HEK293 (cell line): ENCODE measurements at regions not wholly inside any gene's neighbourhood (a gene's known extent, or its start where the extent isn't known, plus 50 kb on each side); places are given as distances from the start of the nearest gene placed in this dataset.

ENCODE experiments used
- CTCF ChIA-PET: fragments of 350-600 bp; formaldehyde crosslinking; extraction: SDS; loops from one replicate; lab custom pipeline; 2021; ENCODE audit warnings: antibody characterized with exemption; lab: Yijun Ruan, JAX
- POLR2A ChIA-PET: fragments of 300-600 bp; formaldehyde crosslinking; extraction: SDS; loops from one replicate; lab custom pipeline; 2020; ENCODE audit warnings: antibody characterized with exemption, inconsistent platforms; lab: Yijun Ruan, JAX
- H3K27ac ChIP-seq: fragments of 200-500 bp; sonication (Bioruptor generic); 2 replicates; pipeline ENCODE4 v1.5.1; 2014; ENCODE audit warnings: low read depth, low read length, control low read depth, inconsistent platforms; ENCODE audit errors: extremely low read depth
- H3K36me3 ChIP-seq, 2 experiments: fragments of 200-500 bp in 1 of 2; sonication (Bioruptor generic) in 1 of 2; 1 replicate in 1 of 2; 2 replicates in 1 of 2; pipeline ENCODE4 v1.5.1; 2014 to 2017; ENCODE audit warnings: inconsistent platforms in 2 of 2, low read length in 2 of 2; ENCODE audit not compliant: control insufficient read depth in 2 of 2, insufficient read depth in 1 of 2
- H3K4me1 ChIP-seq: fragments of 200-500 bp; sonication (Bioruptor generic); 2 replicates; pipeline ENCODE4 v1.5.1; 2014; ENCODE audit warnings: mild to moderate bottlenecking, low read length, inconsistent platforms; ENCODE audit not compliant: control insufficient read depth, insufficient read depth
- H3K4me3 ChIP-seq: 2 replicates; pipeline ENCODE4 v1.5.1; 2011; ENCODE audit warnings: low read depth, mild to moderate bottlenecking, control low read depth, low read length, moderate library complexity
- H3K9me3 ChIP-seq: fragments of 200-500 bp; sonication (Bioruptor generic); 2 replicates; pipeline ENCODE4 v1.5.1; 2014; ENCODE audit warnings: low read depth, low read length, inconsistent platforms; ENCODE audit not compliant: control insufficient read depth, insufficient read depth
- EGR2 ChIP-seq: fragments of 450-650 bp; formaldehyde crosslinking; IDR thresholded peaks from 2 replicates; pipeline ENCODE4 v1.5.1; 2016; ENCODE audit warnings: low read depth, missing biosample characterization, missing genetic modification characterization
- GFI1B ChIP-seq: fragments of 450-650 bp; formaldehyde crosslinking; IDR thresholded peaks from 2 replicates; pipeline ENCODE4 v1.5.1; 2016; ENCODE audit warnings: missing biosample characterization, missing genetic modification characterization
- HOXC10 ChIP-seq: sonication (generic); formaldehyde crosslinking; IDR thresholded peaks from 2 replicates; pipeline ENCODE4 v1.8.1; 2023; ENCODE audit warnings: mild to moderate bottlenecking, missing genetic modification reagents
- OSR2 ChIP-seq: fragments of 450-650 bp; formaldehyde crosslinking; IDR thresholded peaks from 2 replicates; pipeline ENCODE4 v1.5.1; 2016; ENCODE audit warnings: missing biosample characterization, missing genetic modification characterization
- SP2 ChIP-seq: fragments of 450-650 bp; formaldehyde crosslinking; IDR thresholded peaks from 2 replicates; pipeline ENCODE4 v1.5.1; 2016; ENCODE audit warnings: missing biosample characterization, missing genetic modification characterization
- YY1 ChIP-seq: fragments of 450-650 bp; formaldehyde crosslinking; IDR thresholded peaks from 2 replicates; pipeline ENCODE4 v1.5.1; 2018; ENCODE audit warnings: missing biosample characterization, missing genetic modification characterization
- ZFP69B ChIP-seq: fragments of 450-650 bp; formaldehyde crosslinking; IDR thresholded peaks from 2 replicates; pipeline ENCODE4 v1.5.1; 2016; ENCODE audit warnings: missing biosample characterization, missing genetic modification characterization
- ZNF10 ChIP-seq: fragments of 450-650 bp; formaldehyde crosslinking; IDR thresholded peaks from 2 replicates; pipeline ENCODE4 v1.5.1; 2017; ENCODE audit warnings: missing biosample characterization, missing genetic modification characterization
- ZNF132 ChIP-seq: fragments of 450-650 bp; formaldehyde crosslinking; IDR thresholded peaks from 2 replicates; pipeline ENCODE4 v1.5.1; 2017; ENCODE audit warnings: missing biosample characterization, missing genetic modification characterization, borderline replicate concordance
- ZNF133 ChIP-seq: fragments of 450-650 bp; formaldehyde crosslinking; IDR thresholded peaks from 2 replicates; pipeline ENCODE4 v1.5.1; 2016; ENCODE audit warnings: missing biosample characterization, missing genetic modification characterization
- ZNF138 ChIP-seq: fragments of 450-650 bp; formaldehyde crosslinking; IDR thresholded peaks from 2 replicates; pipeline ENCODE4 v1.5.1; 2016; ENCODE audit warnings: missing biosample characterization, missing genetic modification characterization, borderline replicate concordance
- ZNF211 ChIP-seq: fragments of 450-650 bp; formaldehyde crosslinking; IDR thresholded peaks from 2 replicates; pipeline ENCODE4 v1.5.1; 2016; ENCODE audit warnings: low read depth, missing biosample characterization, missing genetic modification characterization
- ZNF24 ChIP-seq: fragments of 450-650 bp; formaldehyde crosslinking; IDR thresholded peaks from 2 replicates; pipeline ENCODE4 v1.5.1; 2016; ENCODE audit warnings: missing biosample characterization, missing genetic modification characterization
- ZNF302 ChIP-seq: fragments of 450-650 bp; formaldehyde crosslinking; IDR thresholded peaks from 2 replicates; pipeline ENCODE4 v1.5.1; 2016; ENCODE audit warnings: missing biosample characterization, missing genetic modification characterization, low read depth
- ZNF311 ChIP-seq: fragments of 450-650 bp; formaldehyde crosslinking; IDR thresholded peaks from 2 replicates; pipeline ENCODE4 v1.5.1; 2017; ENCODE audit warnings: missing biosample characterization, missing genetic modification characterization, borderline replicate concordance
- ZNF354C ChIP-seq: fragments of 450-650 bp; formaldehyde crosslinking; IDR thresholded peaks from 2 replicates; pipeline ENCODE4 v1.5.1; 2016; ENCODE audit warnings: missing biosample characterization, missing genetic modification characterization, low read depth, borderline replicate concordance
- ZNF391 ChIP-seq: fragments of 450-650 bp; formaldehyde crosslinking; IDR thresholded peaks from 2 replicates; pipeline ENCODE4 v1.5.1; 2016; ENCODE audit warnings: low read depth, missing biosample characterization, missing genetic modification characterization, borderline replicate concordance
- ZNF433 ChIP-seq: fragments of 450-650 bp; formaldehyde crosslinking; IDR thresholded peaks from 2 replicates; pipeline ENCODE4 v1.5.1; 2016; ENCODE audit warnings: missing biosample characterization, missing genetic modification characterization, low read depth
- ZNF473 ChIP-seq: fragments of 450-650 bp; formaldehyde crosslinking; IDR thresholded peaks from 2 replicates; pipeline ENCODE4 v1.5.1; 2017; ENCODE audit warnings: missing biosample characterization, missing genetic modification characterization
- ZNF501 ChIP-seq: fragments of 450-650 bp; formaldehyde crosslinking; IDR thresholded peaks from 2 replicates; pipeline ENCODE4 v1.5.1; 2016; ENCODE audit warnings: missing biosample characterization, missing genetic modification characterization
- ZNF521 ChIP-seq: fragments of 450-650 bp; formaldehyde crosslinking; IDR thresholded peaks from 2 replicates; pipeline ENCODE4 v1.5.1; 2017; ENCODE audit warnings: missing biosample characterization, mild to moderate bottlenecking, missing genetic modification characterization
- ZNF549 ChIP-seq: fragments of 450-650 bp; IDR thresholded peaks from 2 replicates; pipeline ENCODE4 v1.5.1; 2018; ENCODE audit warnings: missing biosample characterization, missing genetic modification characterization, mild to moderate bottlenecking, inconsistent platforms, moderate library complexity
- ZNF558 ChIP-seq: fragments of 450-650 bp; formaldehyde crosslinking; IDR thresholded peaks from 2 replicates; pipeline ENCODE4 v1.5.1; 2016; ENCODE audit warnings: missing biosample characterization, missing genetic modification characterization
- ZNF596 ChIP-seq: fragments of 450-650 bp; IDR thresholded peaks from 2 replicates; pipeline ENCODE4 v1.5.0; 2018; ENCODE audit warnings: missing biosample characterization, mild to moderate bottlenecking, missing genetic modification characterization, moderate library complexity
- ZNF610 ChIP-seq: fragments of 450-650 bp; formaldehyde crosslinking; IDR thresholded peaks from 2 replicates; pipeline ENCODE4 v1.5.1; 2016; ENCODE audit warnings: missing biosample characterization, missing genetic modification characterization, borderline replicate concordance
- ZNF621 ChIP-seq: fragments of 450-650 bp; formaldehyde crosslinking; IDR thresholded peaks from 2 replicates; pipeline ENCODE4 v1.5.1; 2017; ENCODE audit warnings: missing biosample characterization, missing genetic modification characterization
- ZNF624 ChIP-seq: fragments of 450-650 bp; formaldehyde crosslinking; IDR thresholded peaks from 2 replicates; pipeline ENCODE4 v1.5.1; 2017; ENCODE audit warnings: missing biosample characterization, missing genetic modification characterization
- ZNF654 ChIP-seq: fragments of 450-650 bp; formaldehyde crosslinking; IDR thresholded peaks from 2 replicates; pipeline ENCODE4 v1.5.1; 2016; ENCODE audit warnings: low read depth, missing biosample characterization, missing genetic modification characterization
- ZNF660 ChIP-seq: fragments of 450-650 bp; IDR thresholded peaks from 2 replicates; pipeline ENCODE4 v1.5.1; 2018; ENCODE audit warnings: missing biosample characterization, mild to moderate bottlenecking, missing genetic modification characterization
- TF ChIP-seq, protein P1 (sequence below): fragments of 450-650 bp; formaldehyde crosslinking; IDR thresholded peaks from 2 replicates; pipeline ENCODE4 v1.5.1; 2016; ENCODE audit warnings: missing biosample characterization, missing genetic modification characterization
- TF ChIP-seq, protein P2 (sequence below): fragments of 450-650 bp; formaldehyde crosslinking; IDR thresholded peaks from 2 replicates; pipeline ENCODE4 v1.5.1; 2016; ENCODE audit warnings: missing biosample characterization, missing genetic modification characterization
- TF ChIP-seq, protein P3 (sequence below): fragments of 450-650 bp; formaldehyde crosslinking; IDR thresholded peaks from 2 replicates; pipeline ENCODE4 v1.5.1; 2017; ENCODE audit warnings: missing biosample characterization, missing genetic modification characterization
- TF ChIP-seq, protein P4 (sequence below): fragments of 450-650 bp; formaldehyde crosslinking; IDR thresholded peaks from 2 replicates; pipeline ENCODE4 v1.5.1; 2016; ENCODE audit warnings: missing biosample characterization, missing genetic modification characterization
- TF ChIP-seq, protein P5 (sequence below): fragments of 450-650 bp; formaldehyde crosslinking; IDR thresholded peaks from 2 replicates; pipeline ENCODE4 v1.5.1; 2016; ENCODE audit warnings: missing biosample characterization, missing genetic modification characterization

DNA sequence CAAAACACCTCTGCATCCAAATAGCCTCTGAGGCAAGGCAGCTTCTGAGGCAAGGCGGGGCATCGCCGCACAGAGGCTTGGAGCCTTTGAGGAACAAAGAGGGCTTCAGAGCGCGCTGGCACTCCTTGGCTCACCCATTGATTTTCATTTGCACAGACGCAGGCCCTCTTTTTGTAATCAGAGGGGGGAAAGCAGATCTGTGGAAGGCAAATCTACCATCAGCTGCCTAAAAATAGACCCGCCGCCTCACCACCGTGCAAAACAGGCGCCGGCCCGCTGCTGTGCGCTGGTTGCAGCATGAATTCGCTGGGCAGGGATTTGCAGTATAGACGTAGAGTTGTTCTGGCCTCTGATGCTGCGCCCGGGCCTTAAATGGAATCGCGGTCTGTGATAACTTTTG lies 69.9 kb upstream of the STMND1 start:
- no peaks in the 10 kb centered on the region for H3K36me3 ChIP-seq
- H3K4me1 ChIP-seq, result peaks cover 11% of the 10 kb centered on the region; the same call in 1 of the 2 replicates
- TF ChIP-seq, protein P1, sequence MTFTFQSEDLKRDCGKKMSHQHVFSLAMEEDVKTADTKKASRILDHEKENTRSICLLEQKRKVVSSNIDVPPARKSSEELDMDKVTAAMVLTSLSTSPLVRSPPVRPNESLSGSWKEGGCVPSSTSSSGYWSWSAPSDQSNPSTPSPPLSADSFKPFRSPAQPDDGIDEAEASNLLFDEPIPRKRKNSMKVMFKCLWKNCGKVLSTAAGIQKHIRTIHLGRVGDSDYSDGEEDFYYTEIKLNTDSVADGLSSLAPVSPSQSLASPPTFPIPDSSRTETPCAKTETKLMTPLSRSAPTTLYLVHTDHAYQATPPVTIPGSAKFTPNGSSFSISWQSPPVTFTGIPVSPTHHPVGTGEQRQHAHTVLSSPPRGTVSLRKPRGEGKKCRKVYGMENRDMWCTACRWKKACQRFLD (tag by site-specific recombination), result no peak
- no peak for TF ChIP-seq ZNF132 (tag by site-specific recombination)
- TF ChIP-seq, protein P2, sequence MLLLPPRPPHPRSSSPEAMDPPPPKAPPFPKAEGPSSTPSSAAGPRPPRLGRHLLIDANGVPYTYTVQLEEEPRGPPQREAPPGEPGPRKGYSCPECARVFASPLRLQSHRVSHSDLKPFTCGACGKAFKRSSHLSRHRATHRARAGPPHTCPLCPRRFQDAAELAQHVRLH (tag by site-specific recombination), result no peak
- POLR2A ChIA-PET, result no interaction called here
- H3K27ac ChIP-seq, result no peak overlapping the region
- no peak overlapping the region for H3K4me3 ChIP-seq
- CTCF ChIA-PET, result interaction anchor here (0.6 to 1.3 kb wide), 2 partner anchors 15 to 21 kb away, joined by 4 read pairs; no protein-coding TSS in a partner anchor
- H3K9me3 ChIP-seq, result no peaks in the 10 kb centered on the region

DNA sequence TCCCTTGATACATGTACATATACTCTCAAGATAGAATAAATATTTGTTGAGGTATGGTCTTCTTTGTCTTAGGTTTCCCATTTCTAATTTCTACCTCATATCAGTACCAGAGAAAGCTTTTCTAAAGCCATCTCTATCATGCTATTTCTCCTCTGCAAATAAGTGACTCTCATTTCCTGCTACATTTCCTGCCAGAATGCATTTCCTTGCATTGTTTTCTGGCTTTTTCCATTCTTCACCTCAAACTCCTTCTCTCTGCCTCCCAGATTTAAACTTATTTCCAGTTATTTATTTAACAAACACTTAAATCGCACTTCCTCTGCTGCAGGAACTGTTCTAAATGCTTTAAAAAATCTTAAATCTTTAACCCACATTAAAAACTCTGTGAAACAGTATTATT lies 74.4 kb upstream of the STMND1 start:
- no peaks in the 10 kb centered on the region for H3K9me3 ChIP-seq
- CTCF ChIA-PET, result interaction anchor here (0.6 kb wide), 1 partner anchor 256 kb away, joined by 3 read pairs; no protein-coding TSS in a partner anchor
- POLR2A ChIA-PET, result no interaction called here

DNA sequence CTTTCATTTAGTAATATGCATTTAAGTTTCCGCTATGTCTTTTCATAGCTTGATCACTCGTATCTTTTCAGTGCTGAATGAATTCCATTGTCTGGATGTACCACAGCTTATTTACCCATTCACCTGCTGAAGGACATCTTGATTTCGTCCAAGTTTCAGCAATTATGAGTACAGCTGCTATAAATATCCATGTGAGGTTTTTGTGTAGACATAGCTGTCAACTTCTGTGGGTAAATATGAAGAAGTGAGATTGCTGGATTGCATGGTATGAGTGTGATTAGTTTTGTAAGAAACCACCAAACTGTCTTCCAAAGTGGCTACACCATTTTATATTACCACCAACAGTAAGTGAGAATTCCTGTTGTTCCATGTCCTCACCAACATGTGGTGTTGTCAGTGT lies 79.2 kb upstream of the STMND1 start:
- H3K9me3 ChIP-seq, result no peaks in the 10 kb centered on the region
- H3K36me3 ChIP-seq, result no peaks in the 10 kb centered on the region
- ChIA-PET POLR2A (no interaction called here), CTCF (interaction anchor here (0.5 to 0.6 kb wide), 2 partner anchors 65 to 87 kb away, joined by 3 read pairs; no protein-coding TSS in a partner anchor)
- no peaks in the 10 kb centered on the region for H3K4me1 ChIP-seq
- H3K27ac ChIP-seq, result no peak overlapping the region
- H3K4me3 ChIP-seq, result no peak overlapping the region
- TF ChIP-seq ZNF391 (tag by site-specific recombination) (no peak), ZNF10 (tag by site-specific recombination) (no peak), ZNF211 (tag by site-specific recombination) (no peak), HOXC10 (CRISPR knock-in tag) (no peak), ZNF501 (tag by site-specific recombination) (no peak), EGR2 (tag by site-specific recombination) (no peak), OSR2 (tag by site-specific recombination) (no peak), ZNF354C (tag by site-specific recombination) (no peak), ZNF433 (tag by site-specific recombination) (no peak), GFI1B (tag by site-specific recombination) (no peak), ZNF302 (tag by site-specific recombination) (no peak), ZNF558 (no peak), SP2 (tag by site-specific recombination) (no peak), ZNF624 (tag by site-specific recombination) (no peak)
- TF ChIP-seq, protein P3, sequence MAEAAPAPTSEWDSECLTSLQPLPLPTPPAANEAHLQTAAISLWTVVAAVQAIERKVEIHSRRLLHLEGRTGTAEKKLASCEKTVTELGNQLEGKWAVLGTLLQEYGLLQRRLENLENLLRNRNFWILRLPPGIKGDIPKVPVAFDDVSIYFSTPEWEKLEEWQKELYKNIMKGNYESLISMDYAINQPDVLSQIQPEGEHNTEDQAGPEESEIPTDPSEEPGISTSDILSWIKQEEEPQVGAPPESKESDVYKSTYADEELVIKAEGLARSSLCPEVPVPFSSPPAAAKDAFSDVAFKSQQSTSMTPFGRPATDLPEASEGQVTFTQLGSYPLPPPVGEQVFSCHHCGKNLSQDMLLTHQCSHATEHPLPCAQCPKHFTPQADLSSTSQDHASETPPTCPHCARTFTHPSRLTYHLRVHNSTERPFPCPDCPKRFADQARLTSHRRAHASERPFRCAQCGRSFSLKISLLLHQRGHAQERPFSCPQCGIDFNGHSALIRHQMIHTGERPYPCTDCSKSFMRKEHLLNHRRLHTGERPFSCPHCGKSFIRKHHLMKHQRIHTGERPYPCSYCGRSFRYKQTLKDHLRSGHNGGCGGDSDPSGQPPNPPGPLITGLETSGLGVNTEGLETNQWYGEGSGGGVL (tag by site-specific recombination), result no peak
- TF ChIP-seq, protein P4, sequence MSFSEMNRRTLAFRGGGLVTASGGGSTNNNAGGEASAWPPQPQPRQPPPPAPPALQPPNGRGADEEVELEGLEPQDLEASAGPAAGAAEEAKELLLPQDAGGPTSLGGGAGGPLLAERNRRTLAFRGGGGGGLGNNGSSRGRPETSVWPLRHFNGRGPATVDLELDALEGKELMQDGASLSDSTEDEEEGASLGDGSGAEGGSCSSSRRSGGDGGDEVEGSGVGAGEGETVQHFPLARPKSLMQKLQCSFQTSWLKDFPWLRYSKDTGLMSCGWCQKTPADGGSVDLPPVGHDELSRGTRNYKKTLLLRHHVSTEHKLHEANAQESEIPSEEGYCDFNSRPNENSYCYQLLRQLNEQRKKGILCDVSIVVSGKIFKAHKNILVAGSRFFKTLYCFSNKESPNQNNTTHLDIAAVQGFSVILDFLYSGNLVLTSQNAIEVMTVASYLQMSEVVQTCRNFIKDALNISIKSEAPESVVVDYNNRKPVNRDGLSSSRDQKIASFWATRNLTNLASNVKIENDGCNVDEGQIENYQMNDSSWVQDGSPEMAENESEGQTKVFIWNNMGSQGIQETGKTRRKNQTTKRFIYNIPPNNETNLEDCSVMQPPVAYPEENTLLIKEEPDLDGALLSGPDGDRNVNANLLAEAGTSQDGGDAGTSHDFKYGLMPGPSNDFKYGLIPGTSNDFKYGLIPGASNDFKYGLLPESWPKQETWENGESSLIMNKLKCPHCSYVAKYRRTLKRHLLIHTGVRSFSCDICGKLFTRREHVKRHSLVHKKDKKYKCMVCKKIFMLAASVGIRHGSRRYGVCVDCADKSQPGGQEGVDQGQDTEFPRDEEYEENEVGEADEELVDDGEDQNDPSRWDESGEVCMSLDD (tag by site-specific recombination), result no peak

More for the DNA sequence above, 74.4 kb upstream of the STMND1 start:
- TF ChIP-seq, protein P5, sequence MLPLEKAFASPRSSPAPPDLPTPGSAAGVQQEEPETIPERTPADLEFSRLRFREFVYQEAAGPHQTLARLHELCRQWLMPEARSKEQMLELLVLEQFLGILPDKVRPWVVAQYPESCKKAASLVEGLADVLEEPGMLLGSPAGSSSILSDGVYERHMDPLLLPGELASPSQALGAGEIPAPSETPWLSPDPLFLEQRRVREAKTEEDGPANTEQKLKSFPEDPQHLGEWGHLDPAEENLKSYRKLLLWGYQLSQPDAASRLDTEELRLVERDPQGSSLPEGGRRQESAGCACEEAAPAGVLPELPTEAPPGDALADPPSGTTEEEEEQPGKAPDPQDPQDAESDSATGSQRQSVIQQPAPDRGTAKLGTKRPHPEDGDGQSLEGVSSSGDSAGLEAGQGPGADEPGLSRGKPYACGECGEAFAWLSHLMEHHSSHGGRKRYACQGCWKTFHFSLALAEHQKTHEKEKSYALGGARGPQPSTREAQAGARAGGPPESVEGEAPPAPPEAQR (tag by site-specific recombination), result no peak
- TF ChIP-seq ZNF521 (tag by site-specific recombination), result no peak
- no peak for TF ChIP-seq ZNF24 (tag by site-specific recombination)
- no peak for TF ChIP-seq ZNF621
- no peak for TF ChIP-seq ZFP69B (tag by site-specific recombination)
- no peak for TF ChIP-seq SP2 (tag by site-specific recombination)
- no peak for TF ChIP-seq ZNF549 (tag by site-specific recombination)
- TF ChIP-seq ZNF596, result no peak
- no peak for TF ChIP-seq ZNF610 (tag by site-specific recombination)
- no peak for TF ChIP-seq ZNF311 (tag by site-specific recombination)
- no peak for TF ChIP-seq ZNF138
- no peak for TF ChIP-seq ZNF473 (tag by site-specific recombination)
- no peak for TF ChIP-seq ZNF654 (tag by site-specific recombination)
- no peak for TF ChIP-seq ZNF133 (tag by site-specific recombination)
- no peak for TF ChIP-seq YY1 (tag by site-specific recombination)
- TF ChIP-seq ZNF660 (tag by site-specific recombination), result no peak
- Histone ChIP-seq H3K36me3 (no peaks in the 10 kb centered on the region), H3K4me3 (no peak overlapping the region), H3K27ac (no peak overlapping the region), H3K4me1 (no peaks in the 10 kb centered on the region)
